ENCODE measurements at regions not wholly inside any gene's neighbourhood (a gene's known extent, or its start where the extent isn't known, plus 50 kb on each side); places are given as distances from the start of the nearest gene placed in this dataset.

- TF ChIP-seq POLR2AphosphoS5 (IDR thresholded peaks at IDR 0.05; ENCODE audit: low read depth, low read length): no peak
- no peak for TF ChIP-seq REST (IDR thresholded peaks at IDR 0.05; ENCODE audit: insufficient read depth in 1 of 2, low read depth in 2 of 2, low read length in 2 of 2)
- TF ChIP-seq TAF1 (IDR thresholded peaks at IDR 0.05; ENCODE audit: borderline replicate concordance, insufficient read depth, low read length): no peak
- TF ChIP-seq FOXP2 (optimal IDR thresholded peaks at IDR 0.05; ENCODE audit: borderline replicate concordance, extremely low read depth, extremely low read length, insufficient read depth): no peak
- TF ChIP-seq SIN3A (IDR thresholded peaks at IDR 0.05; ENCODE audit: borderline replicate concordance, insufficient read depth, low read length): no peak
These were observed 75.8 kb upstream of the SOD3 start for GRCh38 chr4:24719615-24720014.

GRCh38 chr4:24720436-24720835 lies 74.9 kb upstream of the SOD3 start:
- TF ChIP-seq TAF1 (IDR thresholded peaks at IDR 0.05; ENCODE audit: borderline replicate concordance, insufficient read depth, low read length) (no peak), POLR2AphosphoS5 (IDR thresholded peaks at IDR 0.05; ENCODE audit: low read depth, low read length) (no peak), REST (IDR thresholded peaks at IDR 0.05; ENCODE audit: insufficient read depth in 1 of 2, low read depth in 2 of 2, low read length in 2 of 2) (no peak), SIN3A (IDR thresholded peaks at IDR 0.05; ENCODE audit: borderline replicate concordance, insufficient read depth, low read length) (no peak)

- TF ChIP-seq TAF1 (IDR thresholded peaks at IDR 0.05; ENCODE audit: borderline replicate concordance, insufficient read depth, low read length) (no peak), POLR2AphosphoS5 (IDR thresholded peaks at IDR 0.05; ENCODE audit: low read depth, low read length) (no peak), FOXP2 (optimal IDR thresholded peaks at IDR 0.05; ENCODE audit: borderline replicate concordance, extremely low read depth, extremely low read length, insufficient read depth) (no peak), REST (IDR thresholded peaks at IDR 0.05; ENCODE audit: insufficient read depth in 1 of 2, low read depth in 2 of 2, low read length in 2 of 2) (no peak)
These were observed 74.4 kb upstream of the SOD3 start for GRCh38 chr4:24720979-24721378.

GRCh38 chr4:24722026-24722568 lies 73.3 kb upstream of the SOD3 start:
- TF ChIP-seq POLR2AphosphoS5 (IDR thresholded peaks at IDR 0.05; ENCODE audit: low read depth, low read length): no peak
- no peak for TF ChIP-seq FOXP2 (optimal IDR thresholded peaks at IDR 0.05; ENCODE audit: borderline replicate concordance, extremely low read depth, extremely low read length, insufficient read depth)
- no peak for TF ChIP-seq SIN3A (IDR thresholded peaks at IDR 0.05; ENCODE audit: borderline replicate concordance, insufficient read depth, low read length)
- no peak for TF ChIP-seq REST (IDR thresholded peaks at IDR 0.05; ENCODE audit: insufficient read depth in 1 of 2, low read depth in 2 of 2, low read length in 2 of 2)
- no peak for TF ChIP-seq TAF1 (IDR thresholded peaks at IDR 0.05; ENCODE audit: borderline replicate concordance, insufficient read depth, low read length)

Measured in PFSK-1 (cell line).